NOMO-1 treated with dmso at 0.1 percent for 144 hours (cell line): ENCODE measurements at regions not wholly inside any gene's neighbourhood (a gene's known extent, or its start where the extent isn't known, plus 50 kb on each side); places are given as distances from the start of the nearest gene placed in this dataset.
"Not testable (repeated sequence)": the region's sequence is repeated elsewhere in the genome, so short reads cannot be mapped to it uniquely, and the experiment has no call there.

Source experiments
- DNase-seq: peaks from one replicate; lab custom pipeline; 2025; ENCODE audit not compliant: unreplicated experiment; lab: John Stamatoyannopoulos, UW

DNA sequence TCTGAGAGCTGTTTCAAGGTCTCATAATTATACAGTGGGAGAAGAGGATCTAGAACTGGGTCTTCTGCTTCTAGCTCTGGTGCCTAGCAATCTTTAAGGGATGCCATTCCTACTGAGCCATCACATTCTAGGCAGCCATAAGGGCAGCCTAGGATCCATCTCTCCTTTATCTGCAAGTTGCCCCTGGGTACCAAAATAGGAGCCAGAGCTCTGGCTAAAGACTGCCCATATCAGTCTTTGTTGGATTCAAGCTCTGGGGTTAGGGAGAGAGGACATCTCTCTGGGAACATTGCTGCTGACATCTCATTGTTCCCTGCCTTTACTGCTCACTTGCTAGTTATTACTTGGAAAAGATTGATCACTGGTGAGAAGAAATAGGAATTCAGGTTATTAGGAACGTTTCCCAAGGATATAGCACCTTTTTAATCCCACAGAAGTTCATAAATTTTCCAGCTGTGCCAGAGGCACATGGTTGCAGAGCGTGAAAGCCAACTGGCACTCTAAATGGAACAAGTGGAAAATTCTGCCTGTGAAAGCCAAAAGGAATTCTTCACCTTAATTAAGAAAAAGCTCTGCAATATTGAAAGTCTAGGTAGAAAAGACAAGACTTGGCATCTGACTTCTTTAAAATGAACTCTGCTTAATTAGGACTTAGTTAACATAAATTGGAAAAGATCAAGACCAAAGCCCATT, 102.2 kb downstream of the CDC42EP3 start:
- DNase-seq: no peak

DNA sequence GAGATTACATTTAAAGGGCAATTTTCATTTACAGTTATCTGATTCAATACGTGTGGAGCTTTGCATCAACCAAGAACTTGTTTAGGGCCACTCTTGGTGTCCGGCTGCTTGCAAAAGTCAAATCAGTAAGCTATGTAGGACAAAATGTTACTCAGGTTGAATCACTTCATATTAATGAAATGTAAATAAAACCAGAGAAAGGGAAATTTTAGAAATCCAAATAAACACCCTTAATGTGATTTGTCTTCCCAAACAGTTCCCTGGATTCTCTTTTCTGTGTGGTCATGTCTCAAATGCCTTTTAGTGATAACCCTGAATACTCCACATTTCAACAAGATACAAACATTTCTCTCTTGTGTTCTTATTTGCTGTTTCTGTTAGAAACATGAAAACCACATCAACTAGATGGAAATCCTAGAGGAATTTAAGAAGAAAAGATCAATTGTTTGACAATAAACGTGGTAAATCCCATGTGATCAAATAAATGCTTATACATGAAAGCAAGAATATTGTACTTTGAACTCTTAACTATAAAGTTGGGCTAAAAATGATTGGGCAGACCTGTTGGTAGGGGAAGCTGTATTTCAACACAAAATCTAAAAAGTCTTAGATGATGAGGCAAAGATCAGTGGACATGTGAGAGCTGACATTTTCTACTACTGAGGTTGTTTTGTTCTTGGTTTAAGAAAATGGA, 101.3 kb downstream of the CDC42EP3 start:
- no peak for DNase-seq

DNA sequence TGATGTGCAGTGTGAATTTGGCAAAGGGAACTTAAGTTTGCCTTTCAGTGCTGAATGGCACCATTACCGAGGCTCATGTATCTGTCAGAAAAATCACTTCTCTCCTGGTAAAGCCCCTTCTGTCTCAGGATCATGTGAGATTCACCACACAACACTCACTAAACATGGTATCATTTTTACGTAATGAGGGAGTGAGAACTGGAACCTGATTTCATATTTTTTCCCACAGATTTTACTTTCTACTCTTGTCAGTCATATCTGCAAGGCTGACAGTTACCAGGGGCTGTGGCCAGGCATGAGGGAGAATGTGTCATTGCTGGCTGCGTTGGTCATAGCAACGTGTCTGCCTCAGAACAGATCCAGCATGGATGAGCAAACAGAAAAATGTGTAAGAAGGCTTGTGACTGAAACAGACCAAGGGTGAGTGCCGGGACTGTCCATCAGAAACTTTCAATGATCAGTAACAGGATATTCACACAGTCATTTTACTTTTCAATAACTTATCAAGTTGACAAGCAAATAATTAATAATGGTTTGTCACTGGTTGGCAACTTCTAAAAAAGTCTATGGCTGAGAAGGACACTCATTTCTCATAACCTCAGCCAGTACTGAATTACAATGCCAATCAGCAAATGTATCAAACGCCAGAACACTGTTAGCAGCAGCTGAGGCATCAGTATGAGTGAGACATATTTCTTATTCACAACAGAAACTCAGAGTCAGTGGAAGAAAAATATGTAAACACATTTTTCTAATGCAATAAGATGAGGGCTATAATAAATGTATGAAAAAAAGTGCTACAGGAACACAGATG, 100.5 kb downstream of the CDC42EP3 start:
- no peak for DNase-seq

DNA sequence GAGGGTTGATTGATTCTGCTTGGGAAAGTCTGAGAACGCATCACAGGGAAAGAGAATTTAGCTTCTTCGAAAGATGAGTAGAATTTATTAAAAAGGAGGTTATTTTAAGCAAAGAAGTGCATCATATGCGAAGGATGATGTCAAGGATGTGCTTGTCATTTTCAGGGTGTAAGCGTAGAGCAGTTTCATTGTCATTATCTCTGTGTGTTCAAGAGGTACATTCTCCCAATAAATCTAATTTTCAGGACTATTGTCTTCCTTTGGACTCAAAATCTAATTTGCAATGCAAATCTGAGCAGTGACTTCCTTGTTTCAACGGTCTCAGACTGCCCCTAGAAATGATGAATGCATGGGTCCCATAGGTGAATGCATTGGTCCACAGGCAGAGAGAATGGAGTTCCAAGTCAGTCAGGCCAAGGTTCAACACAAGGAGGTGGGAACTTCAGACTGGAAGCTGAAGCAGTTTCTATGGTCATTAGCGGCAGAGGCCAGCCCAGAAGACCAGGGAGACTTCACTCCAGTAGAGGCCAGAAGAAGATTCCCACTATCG, 99.8 kb downstream of the CDC42EP3 start:
- DNase-seq: no peak

DNA sequence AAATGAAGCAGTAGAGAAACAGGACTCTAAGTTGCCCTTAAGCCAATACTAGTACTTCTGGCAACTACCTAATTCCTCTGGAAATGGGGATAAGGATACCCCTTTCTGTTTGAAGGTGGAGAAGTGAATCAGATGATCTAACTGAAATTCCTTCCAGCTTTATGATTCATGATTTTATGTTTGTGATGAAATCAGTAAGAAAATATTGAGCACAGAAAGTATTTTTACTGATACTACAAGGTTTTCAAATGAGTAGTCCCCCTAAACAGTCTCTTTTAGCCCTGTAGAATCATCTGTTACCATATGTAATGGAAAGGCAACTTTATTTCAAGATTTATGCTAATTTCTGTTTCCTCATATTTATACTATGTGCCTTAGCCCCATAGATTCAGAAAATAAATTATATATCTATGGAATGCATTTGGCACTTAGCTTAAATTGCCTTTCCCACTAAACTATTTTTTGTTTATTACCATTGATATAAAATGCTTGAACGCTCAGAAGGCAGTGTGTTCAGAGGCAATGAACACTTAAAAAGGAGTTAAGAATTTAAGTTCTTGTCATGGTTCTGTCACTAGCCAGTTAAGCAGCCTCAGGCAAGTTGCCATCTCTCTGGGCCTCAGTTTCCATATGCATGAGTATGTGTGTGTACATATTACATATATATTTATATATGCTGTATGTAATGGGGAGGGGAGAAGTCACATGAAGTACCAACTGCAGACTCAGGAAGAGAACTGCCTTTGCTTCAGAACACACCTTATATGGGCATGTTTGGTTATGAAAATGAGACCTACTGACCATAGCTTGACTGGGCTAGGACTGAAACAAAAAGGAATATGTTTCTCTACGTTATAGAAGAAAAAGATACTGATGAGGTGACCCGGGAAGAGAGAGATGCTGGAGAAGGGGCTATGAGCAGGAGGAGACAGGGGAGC, 97.7 kb downstream of the CDC42EP3 start:
- DNase-seq: no peak

DNA sequence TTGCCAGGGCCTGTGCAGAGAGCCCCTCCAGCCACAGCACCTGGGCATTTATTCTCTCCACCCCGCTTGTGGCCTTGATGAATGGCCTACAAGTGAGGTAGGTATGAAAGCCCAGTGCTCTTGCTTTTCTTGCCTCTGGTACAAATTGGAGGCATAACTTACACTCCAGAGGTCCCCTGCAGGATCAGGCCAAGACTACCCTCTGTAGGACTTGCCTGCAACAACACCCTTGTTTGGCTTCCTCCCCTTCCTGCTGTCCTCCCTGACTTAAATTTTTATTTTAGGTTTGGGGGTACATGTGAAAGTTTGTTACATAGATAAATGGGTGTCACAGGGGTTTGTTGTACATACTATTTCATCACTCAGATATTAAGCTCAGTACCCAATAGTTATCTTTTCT, 95.7 kb downstream of the CDC42EP3 start:
- no peak for DNase-seq

DNA sequence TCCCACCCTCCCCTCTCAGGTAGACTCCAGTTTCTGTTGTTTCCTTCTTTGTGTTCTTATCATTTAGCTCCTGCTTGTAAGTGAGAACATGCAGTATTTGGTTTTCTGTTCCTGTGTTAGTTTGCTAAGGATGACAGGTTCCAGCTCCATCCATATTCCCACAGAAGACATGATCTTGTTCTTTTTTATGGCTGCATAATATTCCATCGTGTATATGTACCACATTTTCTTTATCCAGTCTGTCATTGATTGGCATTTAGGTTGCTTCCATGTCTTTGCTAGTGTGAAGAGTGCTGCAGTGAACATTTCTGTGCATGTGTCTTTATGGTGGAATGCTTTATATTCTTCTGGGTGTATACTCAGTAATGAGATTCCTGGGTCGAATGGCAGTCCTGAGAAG, 95.2 kb downstream of the CDC42EP3 start:
- DNase-seq: not testable (repeated sequence)

GRCh38 chr2:37576831-37577230, 94.6 kb downstream of the CDC42EP3 start:
- no peak for DNase-seq

DNA sequence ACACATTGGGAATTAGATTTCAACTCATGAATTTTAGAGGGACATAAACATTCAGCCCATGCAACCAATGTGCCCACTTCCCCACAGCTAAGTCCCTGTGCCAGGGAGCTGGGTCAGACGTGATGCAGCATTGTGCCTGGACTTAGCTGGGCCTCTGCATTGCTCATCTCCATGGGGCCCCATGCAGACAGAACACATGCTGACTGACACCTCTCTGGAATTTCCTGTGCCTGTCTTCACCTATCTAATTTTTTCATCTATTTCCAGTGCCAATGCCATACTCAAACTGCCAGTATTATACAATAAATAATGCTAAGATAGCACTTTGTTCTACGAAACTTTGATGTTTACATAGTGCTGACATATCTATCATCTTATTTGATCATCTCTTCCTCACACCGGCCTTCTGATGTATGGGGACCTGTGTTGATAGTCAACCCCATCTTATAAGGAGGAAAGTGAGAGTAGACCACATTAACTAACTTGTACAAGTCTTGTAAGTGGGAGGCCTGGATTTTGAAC, 92.2 kb downstream of the CDC42EP3 start:
- no peak for DNase-seq

GRCh38 chr2:37579949-37580348, 91.5 kb downstream of the CDC42EP3 start:
- DNase-seq: not testable (repeated sequence)

- DNase-seq: no peak
Measured at GRCh38 chr2:37581433-37581832, 90.0 kb downstream of the CDC42EP3 start.

- no peak for DNase-seq
Measured at GRCh38 chr2:37582481-37583220, 88.8 kb downstream of the CDC42EP3 start.

DNA sequence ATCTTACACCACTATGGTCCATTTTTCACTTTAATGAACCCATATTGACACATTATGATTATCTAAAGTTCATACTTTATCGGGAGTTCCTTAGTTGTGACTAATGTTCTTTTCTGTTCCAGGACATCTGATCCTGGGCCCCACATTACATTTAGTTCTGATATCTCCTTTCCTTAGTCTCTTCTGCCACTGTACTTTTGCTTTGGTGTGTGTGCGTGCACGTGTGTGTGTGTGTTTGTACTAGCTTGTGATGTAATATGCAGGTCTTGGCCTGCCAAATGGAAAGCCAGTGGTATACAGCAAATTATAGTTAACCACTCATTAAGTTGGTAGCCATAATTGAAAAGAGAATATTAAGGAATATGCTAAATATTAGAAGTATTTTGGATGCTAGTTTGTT, 88.0 kb downstream of the CDC42EP3 start:
- no peak for DNase-seq

- DNase-seq: no peak
Measured at GRCh38 chr2:37583867-37584266, 87.6 kb downstream of the CDC42EP3 start.

GRCh38 chr2:37585295-37585908, 86.0 kb downstream of the CDC42EP3 start:
- no peak for DNase-seq

GRCh38 chr2:37585982-37586621, 85.3 kb downstream of the CDC42EP3 start:
- DNase-seq: no peak

DNA sequence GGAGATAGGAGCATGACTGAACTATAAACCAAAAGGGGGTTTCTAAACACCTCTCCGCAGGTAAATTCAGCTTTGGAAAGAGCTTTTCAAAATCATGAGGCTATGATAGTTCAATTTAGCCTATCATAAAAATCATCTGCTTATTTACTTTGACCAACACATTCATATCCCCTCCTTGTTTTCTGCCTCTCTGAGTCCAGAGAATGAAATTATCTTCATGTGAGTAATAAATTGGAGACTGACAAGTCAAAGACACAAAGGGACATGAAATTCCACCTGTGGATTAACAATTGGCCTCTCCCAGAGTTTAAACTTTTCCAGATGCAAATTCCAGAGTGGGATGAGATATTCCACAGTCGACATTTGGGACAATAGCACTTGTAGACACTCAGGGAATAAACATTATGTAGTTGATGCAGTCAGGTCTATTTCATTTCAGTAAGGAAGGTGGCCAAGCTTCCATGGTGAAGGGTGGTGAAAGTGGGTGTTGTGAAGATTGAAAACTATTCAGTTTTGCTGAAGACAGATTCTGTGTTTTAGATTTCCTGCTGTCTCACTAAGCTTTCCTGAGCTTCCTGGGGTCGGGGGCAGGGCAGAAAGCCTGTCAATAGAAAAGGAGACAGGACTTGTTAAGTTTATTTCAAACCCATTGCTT, 84.7 kb downstream of the CDC42EP3 start:
- no peak for DNase-seq

DNA sequence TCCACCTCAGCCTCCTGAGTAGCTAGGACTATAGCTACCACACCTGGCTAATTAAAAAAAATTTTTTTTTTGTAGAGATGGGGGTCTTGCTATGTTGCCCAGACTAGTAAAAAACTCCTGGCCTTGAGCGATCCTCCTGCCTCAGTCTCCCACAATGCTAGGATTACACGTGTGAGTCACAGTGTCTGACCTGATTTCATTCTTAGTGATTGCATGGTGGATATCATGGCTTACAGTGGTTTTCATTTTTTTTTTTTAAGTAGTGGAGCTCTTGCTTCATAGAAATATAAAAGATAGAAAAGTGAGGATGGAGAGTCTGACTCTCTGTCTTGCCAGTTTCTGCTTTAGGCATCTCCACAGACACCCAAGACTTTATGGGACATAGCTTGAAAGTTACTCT, 83.6 kb downstream of the CDC42EP3 start:
- DNase-seq: no peak
